DND-41 (cell line): ENCODE measurements at regions not wholly inside any gene's neighbourhood (a gene's known extent, or its start where the extent isn't known, plus 50 kb on each side); places are given as distances from the start of the nearest gene placed in this dataset.

Source experiments
- ATAC-seq: fragments of 200-7000 bp; cut with Tn5 transposase; 3 replicates; pipeline ENCODE4 v1.9.1; 2021; ENCODE audit warnings: low read depth; ENCODE audit not compliant: insufficient read depth
- DNase-seq: peaks from one replicate; pipeline ENCODE4 v3.0.0-alpha.2; 2020
- H2AFZ ChIP-seq: 2 replicates; pipeline ENCODE4 v1.6.0; 2012; ENCODE audit warnings: low read depth, low read length
- H3K27ac ChIP-seq: 2 replicates; pipeline ENCODE4 v1.5.1; 2012; ENCODE audit warnings: low read length, inconsistent platforms
- H3K27me3 ChIP-seq: fragments of 200-600 bp; sonication (generic); 2 replicates; pipeline ENCODE4 v1.6.0; 2012; ENCODE audit warnings: low read length, mild to moderate bottlenecking, inconsistent platforms; ENCODE audit not compliant: insufficient read depth, poor library complexity
- H3K36me3 ChIP-seq: 2 replicates; pipeline ENCODE4 v1.5.1; 2012; ENCODE audit warnings: low read length, inconsistent platforms; ENCODE audit not compliant: insufficient read depth
- H3K4me1 ChIP-seq: 2 replicates; pipeline ENCODE4 v1.5.1; 2012; ENCODE audit warnings: mild to moderate bottlenecking, low read length; ENCODE audit not compliant: insufficient read depth
- H3K4me2 ChIP-seq: 2 replicates; pipeline ENCODE4 v1.6.0; 2012; ENCODE audit warnings: mild to moderate bottlenecking, moderate library complexity, low read length, inconsistent platforms; ENCODE audit not compliant: insufficient read depth
- H3K4me3 ChIP-seq, 2 experiments: fragments of 200-600 bp in 1 of 2; shearing (Covaris generic) in 1 of 2; 2 replicates each; pipeline ENCODE4 v1.5.1; 2012 to 2016; ENCODE audit warnings: inconsistent platforms in 2 of 2, low read length in 2 of 2, mild to moderate bottlenecking in 2 of 2, low read depth in 1 of 2, moderate library complexity in 1 of 2
- H3K79me2 ChIP-seq: 2 replicates; pipeline ENCODE4 v1.6.0; 2012; ENCODE audit warnings: low read length, inconsistent platforms; ENCODE audit not compliant: insufficient read depth
- H3K9ac ChIP-seq: 2 replicates; pipeline ENCODE4 v1.6.0; 2012; ENCODE audit warnings: low read depth, mild to moderate bottlenecking, inconsistent platforms, low read length, moderate library complexity
- H3K9me3 ChIP-seq: 2 replicates; pipeline ENCODE4 v1.5.1; 2012; ENCODE audit warnings: low read length, moderate library complexity, mild to moderate bottlenecking, inconsistent platforms; ENCODE audit not compliant: insufficient read depth, severe bottlenecking
- H4K20me1 ChIP-seq: 2 replicates; pipeline ENCODE4 v1.6.0; 2012; ENCODE audit warnings: low read length; ENCODE audit not compliant: insufficient read depth
- CTCF ChIP-seq: IDR thresholded peaks from 2 replicates; pipeline ENCODE4 v1.5.1; 2012; ENCODE audit warnings: borderline replicate concordance, low read length, moderate library complexity, mild to moderate bottlenecking; ENCODE audit not compliant: poor library complexity, severe bottlenecking; ENCODE audit errors: extremely low read depth
- EZH2 ChIP-seq: IDR thresholded peaks from 3 replicates; pipeline ENCODE4 v1.6.1; 2012; ENCODE audit warnings: borderline replicate concordance, low read depth, mild to moderate bottlenecking, moderate library complexity, low read length, inconsistent platforms; ENCODE audit not compliant: severe bottlenecking

DNA sequence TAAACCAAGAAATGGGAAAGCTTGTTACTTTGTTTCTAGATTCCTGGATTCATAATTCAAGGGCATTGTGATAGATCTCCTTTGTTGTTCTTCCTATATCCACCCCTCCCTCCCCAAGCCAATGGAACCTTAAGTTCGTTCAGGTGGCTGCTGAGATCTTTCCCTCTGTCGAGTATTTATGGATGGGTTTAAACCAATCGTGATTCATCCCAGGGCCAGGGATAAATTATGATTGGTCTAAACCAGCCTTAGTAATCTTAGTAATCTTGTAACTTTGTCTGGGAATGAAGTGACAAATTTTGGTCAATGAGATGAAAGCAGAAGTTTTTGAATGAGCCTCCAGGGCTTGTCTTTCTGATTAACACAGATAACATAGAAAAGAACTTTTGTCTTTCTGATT, 56.1 kb upstream of the PCED1B start:
- Histone ChIP-seq H3K4me2 (no peak overlapping the region), H3K4me3 (no peak overlapping the region), H3K9me3 (no peaks in the 10 kb centered on the region), H3K36me3 (no peaks in the 10 kb centered on the region), H4K20me1 (no peaks in the 10 kb centered on the region), H3K4me1 (no peaks in the 10 kb centered on the region), H3K27me3 (peaks cover 5% of the 10 kb centered on the region), H3K9ac (no peak overlapping the region), H2AFZ (no peak overlapping the region), H3K27ac (no peak overlapping the region), H3K79me2 (no peaks in the 10 kb centered on the region)
- no peak for DNase-seq
- no peak for TF ChIP-seq EZH2
- TF ChIP-seq CTCF, result no peak
- no peak for ATAC-seq

- DNase-seq (no peak), ATAC-seq (no peak)
- no peaks in the 10 kb centered on the region for H3K9me3 ChIP-seq
- no peaks in the 10 kb centered on the region for H3K36me3 ChIP-seq
- TF ChIP-seq EZH2 (no peak), CTCF (no peak)
- no peak overlapping the region for H3K4me3 ChIP-seq
- no peaks in the 10 kb centered on the region for H3K79me2 ChIP-seq
- no peaks in the 10 kb centered on the region for H3K4me1 ChIP-seq
- H3K9ac ChIP-seq, result no peak overlapping the region
- no peak overlapping the region for H3K4me2 ChIP-seq
- H3K27me3 ChIP-seq, result peaks cover 5% of the 10 kb centered on the region
- H4K20me1 ChIP-seq, result no peaks in the 10 kb centered on the region
- H2AFZ ChIP-seq, result no peak overlapping the region
- H3K27ac ChIP-seq, result no peak overlapping the region
Observed at GRCh38 chr12:47023953-47024352, 55.5 kb upstream of the PCED1B start.

DNA sequence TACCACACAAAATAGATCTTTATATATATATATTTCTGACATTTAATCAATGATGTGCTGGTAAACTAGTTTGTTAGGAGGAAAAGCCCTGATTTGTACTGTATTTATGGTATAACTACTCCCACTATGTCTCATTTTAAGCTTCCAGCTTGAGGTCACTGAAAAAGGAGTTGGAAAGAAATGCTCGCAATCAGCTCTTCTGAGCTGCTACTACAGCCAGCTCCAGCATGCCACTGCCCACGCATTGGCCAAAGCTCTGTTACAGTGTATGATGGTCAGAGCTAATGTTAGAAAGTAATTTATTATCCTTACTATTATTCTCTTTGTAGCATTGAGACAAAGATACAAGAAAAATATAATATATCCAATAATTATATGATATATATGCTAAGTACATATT, 55.0 kb upstream of the PCED1B start:
- ATAC-seq (no peak), DNase-seq (no peak)
- Histone ChIP-seq H3K9ac (no peak overlapping the region), H4K20me1 (no peaks in the 10 kb centered on the region), H3K9me3 (no peaks in the 10 kb centered on the region), H2AFZ (no peak overlapping the region), H3K4me3 (no peak overlapping the region), H3K4me2 (no peak overlapping the region), H3K4me1 (no peaks in the 10 kb centered on the region), H3K36me3 (no peaks in the 10 kb centered on the region), H3K27ac (no peak overlapping the region), H3K27me3 (peaks cover 5% of the 10 kb centered on the region), H3K79me2 (no peaks in the 10 kb centered on the region)
- TF ChIP-seq EZH2, result no peak
- TF ChIP-seq CTCF, result no peak

DNA sequence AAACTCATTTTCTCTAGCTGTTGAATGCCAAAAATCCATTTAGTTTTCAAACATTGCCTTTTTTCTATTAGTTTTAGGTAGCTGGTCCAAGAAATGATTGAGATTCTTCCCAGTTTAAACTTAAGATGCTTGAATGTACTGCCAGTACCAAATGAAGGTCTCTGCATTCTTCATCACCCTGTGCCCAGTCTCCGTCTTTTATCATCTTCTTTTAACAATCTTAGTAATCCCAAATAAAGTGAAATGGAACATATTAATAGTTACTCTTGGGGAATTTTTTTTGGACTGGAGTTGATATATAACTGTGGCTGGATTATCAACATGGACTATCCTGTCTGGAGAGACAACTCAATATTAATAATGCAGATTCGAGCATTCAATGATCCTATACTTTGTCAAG, 54.1 kb upstream of the PCED1B start:
- Histone ChIP-seq H3K27me3 (peaks cover 5% of the 10 kb centered on the region), H3K9ac (no peak overlapping the region), H4K20me1 (no peaks in the 10 kb centered on the region), H3K4me3 (no peak overlapping the region), H2AFZ (no peak overlapping the region), H3K4me2 (no peak overlapping the region), H3K9me3 (no peaks in the 10 kb centered on the region), H3K79me2 (no peaks in the 10 kb centered on the region), H3K4me1 (no peaks in the 10 kb centered on the region), H3K27ac (no peak overlapping the region), H3K36me3 (no peaks in the 10 kb centered on the region)
- DNase-seq, result no peak
- TF ChIP-seq EZH2, result no peak
- no peak for TF ChIP-seq CTCF
- ATAC-seq, result no peak
